ENCODE measurements at regions not wholly inside any gene's neighbourhood (a gene's known extent, or its start where the extent isn't known, plus 50 kb on each side); places are given as distances from the start of the nearest gene placed in this dataset.

DNA sequence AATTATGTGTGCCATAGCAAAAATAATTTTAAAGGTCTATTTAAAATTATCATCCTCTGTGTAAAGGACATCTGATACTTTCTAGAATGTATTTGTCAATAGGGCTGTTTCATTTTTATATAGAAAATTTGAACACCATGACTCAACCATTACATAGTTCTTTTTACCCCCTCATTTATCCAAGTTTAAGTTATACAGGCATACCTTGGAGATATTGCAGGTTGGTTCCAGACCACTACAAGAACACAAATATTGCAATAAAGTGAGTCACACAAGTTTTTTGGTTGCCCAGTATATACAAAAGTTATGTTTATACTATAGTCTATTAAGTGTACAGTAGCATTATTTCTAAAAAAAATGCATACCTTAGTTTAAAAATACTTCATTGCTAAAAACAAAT is 130.4 kb downstream of the MSL3 start:
- no peak overlapping the region for H3K18ac ChIP-seq (ENCODE audit: insufficient read length, low read depth, low read length)
- no peak overlapping the region for H3K14ac ChIP-seq (ENCODE audit: insufficient read depth, low read length)
- no peak overlapping the region for H2BK120ac ChIP-seq (ENCODE audit: low read depth, low read length, poor library complexity, severe bottlenecking)
- H3K4me2 ChIP-seq (ENCODE audit: insufficient read depth, insufficient read length, low read length): no peak overlapping the region
- no peaks in the 10 kb centered on the region for H3K79me1 ChIP-seq (ENCODE audit: insufficient read depth, low read depth, low read length, poor library complexity, severe bottlenecking)
- H2AK5ac ChIP-seq (ENCODE audit: insufficient read length, low read length): no peak overlapping the region
- no peak overlapping the region for H3T11ph ChIP-seq (ENCODE audit: low read length)
- H4K20me1 ChIP-seq (ENCODE audit: control insufficient read depth, insufficient read depth, insufficient read length): no peaks in the 10 kb centered on the region
- no peak for DNase-seq
- no peak overlapping the region for H2BK5ac ChIP-seq (ENCODE audit: insufficient read length, low read length)
- no peak overlapping the region for H3K4ac ChIP-seq (ENCODE audit: low read depth, low read length)
- no peak overlapping the region for H4K8ac ChIP-seq (replicated peaks; ENCODE audit: insufficient read length, low read depth, low read length)
- no peaks in the 10 kb centered on the region for H3K9me3 ChIP-seq (ENCODE audit: control insufficient read depth, low read depth, low read length)
- no peak overlapping the region for H4K91ac ChIP-seq (ENCODE audit: insufficient read length, low read depth, low read length)
- Mint-ChIP-seq H3K36me3 (ENCODE audit: insufficient read depth in 1 of 3, low read depth in 3 of 3) (peaks cover 0 to 3% (median 0%) of the 10 kb centered on the region in 3 experiments; a peak in 1 of 7 replicates), H3K27me3 (ENCODE audit: low read depth) (no peaks in the 10 kb centered on the region), H3K4me1 (peaks cover 3% of the 10 kb centered on the region in 2 experiments; a peak in 2 of 4 replicates), H3K27ac (no peak overlapping the region), H3K9me3 (peaks cover 50 to 53% of the 10 kb centered on the region in 2 experiments), H3K4me3 (no peak overlapping the region)
- H2BK20ac ChIP-seq (ENCODE audit: low read depth, low read length, poor library complexity, severe bottlenecking): no peak overlapping the region
- no peak overlapping the region for H3K9ac ChIP-seq (ENCODE audit: extremely low read depth, insufficient read length, low read length)
- no peak overlapping the region for H2AFZ ChIP-seq (ENCODE audit: low read length)
- no peak overlapping the region for H2BK15ac ChIP-seq (ENCODE audit: low read depth, low read length)
- H3K27me3 ChIP-seq (ENCODE audit: insufficient read depth, low read length): no peaks in the 10 kb centered on the region
- H3K79me2 ChIP-seq (ENCODE audit: insufficient read depth, low read length): no peaks in the 10 kb centered on the region
- no peak overlapping the region for H3K23ac ChIP-seq (ENCODE audit: insufficient read length, low read depth, low read length)
- H3K23me2 ChIP-seq (ENCODE audit: insufficient read length, low read depth, low read length, poor library complexity, severe bottlenecking): no peaks in the 10 kb centered on the region
- H3K4me1 ChIP-seq (ENCODE audit: insufficient read depth, low read length): no peaks in the 10 kb centered on the region
- TF ChIP-seq, protein P1, sequence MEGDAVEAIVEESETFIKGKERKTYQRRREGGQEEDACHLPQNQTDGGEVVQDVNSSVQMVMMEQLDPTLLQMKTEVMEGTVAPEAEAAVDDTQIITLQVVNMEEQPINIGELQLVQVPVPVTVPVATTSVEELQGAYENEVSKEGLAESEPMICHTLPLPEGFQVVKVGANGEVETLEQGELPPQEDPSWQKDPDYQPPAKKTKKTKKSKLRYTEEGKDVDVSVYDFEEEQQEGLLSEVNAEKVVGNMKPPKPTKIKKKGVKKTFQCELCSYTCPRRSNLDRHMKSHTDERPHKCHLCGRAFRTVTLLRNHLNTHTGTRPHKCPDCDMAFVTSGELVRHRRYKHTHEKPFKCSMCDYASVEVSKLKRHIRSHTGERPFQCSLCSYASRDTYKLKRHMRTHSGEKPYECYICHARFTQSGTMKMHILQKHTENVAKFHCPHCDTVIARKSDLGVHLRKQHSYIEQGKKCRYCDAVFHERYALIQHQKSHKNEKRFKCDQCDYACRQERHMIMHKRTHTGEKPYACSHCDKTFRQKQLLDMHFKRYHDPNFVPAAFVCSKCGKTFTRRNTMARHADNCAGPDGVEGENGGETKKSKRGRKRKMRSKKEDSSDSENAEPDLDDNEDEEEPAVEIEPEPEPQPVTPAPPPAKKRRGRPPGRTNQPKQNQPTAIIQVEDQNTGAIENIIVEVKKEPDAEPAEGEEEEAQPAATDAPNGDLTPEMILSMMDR (conservative IDR thresholded peaks at IDR 0.05): no peak
- H3K56ac ChIP-seq (ENCODE audit: insufficient read length, low read depth, low read length): no peak overlapping the region
- no peak overlapping the region for H4K5ac ChIP-seq (ENCODE audit: insufficient read length, low read depth, low read length)
- no peak overlapping the region for H3K27ac ChIP-seq (ENCODE audit: insufficient read length, low read depth, low read length)
- no peak overlapping the region for H2BK12ac ChIP-seq (ENCODE audit: insufficient read length, low read depth, low read length)

Data from H9 (cell line).